ENCODE measurements at regions not wholly inside any gene's neighbourhood (a gene's known extent, or its start where the extent isn't known, plus 50 kb on each side); places are given as distances from the start of the nearest gene placed in this dataset.

DNA sequence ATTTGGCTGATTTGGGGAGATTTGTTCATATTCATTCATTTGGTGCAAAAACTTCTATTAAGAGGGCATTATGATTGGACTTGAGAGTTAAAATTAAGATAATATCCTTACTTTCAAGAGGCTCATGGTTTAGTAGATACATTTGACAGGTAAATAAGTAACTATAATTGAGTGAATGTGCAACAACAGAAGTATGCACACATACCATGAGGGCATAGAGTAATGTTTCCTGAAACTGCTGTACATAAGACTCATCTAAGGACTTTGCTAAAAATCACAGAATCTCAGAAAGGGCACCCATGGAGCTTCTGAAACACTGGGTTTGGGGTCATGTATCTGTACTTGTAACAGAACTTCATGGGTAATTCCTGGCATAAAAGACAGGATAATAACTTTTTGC is 70.1 kb upstream of the PPP2R2B start:
- TF ChIP-seq POLR2A (IDR thresholded peaks at IDR 0.05; ENCODE audit: low read depth, low read length) (no peak), POLR2AphosphoS5 (IDR thresholded peaks at IDR 0.05; ENCODE audit: low read depth, low read length) (no peak), TAF1 (IDR thresholded peaks at IDR 0.05; ENCODE audit: low read depth, low read length) (no peak), SPI1 (IDR thresholded peaks at IDR 0.05; ENCODE audit: low read depth, low read length) (no peak), POU2F2 (IDR thresholded peaks at IDR 0.05; ENCODE audit: low read depth, low read length) (no peak)

Data from GM12891 (cell line).